Activated CD4-positive, CD25-positive, alpha-beta regulatory T cell (primary cell): ENCODE measurements at regions not wholly inside any gene's neighbourhood (a gene's known extent, or its start where the extent isn't known, plus 50 kb on each side); places are given as distances from the start of the nearest gene placed in this dataset.
"Not testable (repeated sequence)": the region's sequence is repeated elsewhere in the genome, so short reads cannot be mapped to it uniquely, and the experiment has no call there.

ENCODE experiments used
- DNase-seq, 4 experiments: peaks; one replicate each; lab custom pipeline; 2025; lab: John Stamatoyannopoulos, UW

DNA sequence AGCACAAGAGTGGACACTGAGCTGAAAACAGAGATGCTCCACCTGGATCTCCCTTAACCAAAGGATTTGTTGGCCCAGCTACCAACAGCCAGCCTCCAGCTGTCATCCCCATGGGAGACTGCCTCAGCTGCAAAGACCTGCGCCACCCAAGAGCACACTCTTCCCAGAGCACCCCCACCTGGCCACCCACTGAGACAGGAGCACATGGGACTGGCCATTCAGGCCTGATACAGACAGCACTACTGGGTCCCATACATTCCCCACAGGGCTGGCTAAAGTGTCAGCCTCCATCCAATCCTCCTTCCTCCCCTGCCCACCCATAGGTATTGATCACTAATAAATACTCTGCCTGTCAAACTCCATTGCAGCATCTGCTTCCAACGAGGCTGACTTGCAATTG is 241.5 kb downstream of the BCL11B start:
- no peak for DNase-seq

DNA sequence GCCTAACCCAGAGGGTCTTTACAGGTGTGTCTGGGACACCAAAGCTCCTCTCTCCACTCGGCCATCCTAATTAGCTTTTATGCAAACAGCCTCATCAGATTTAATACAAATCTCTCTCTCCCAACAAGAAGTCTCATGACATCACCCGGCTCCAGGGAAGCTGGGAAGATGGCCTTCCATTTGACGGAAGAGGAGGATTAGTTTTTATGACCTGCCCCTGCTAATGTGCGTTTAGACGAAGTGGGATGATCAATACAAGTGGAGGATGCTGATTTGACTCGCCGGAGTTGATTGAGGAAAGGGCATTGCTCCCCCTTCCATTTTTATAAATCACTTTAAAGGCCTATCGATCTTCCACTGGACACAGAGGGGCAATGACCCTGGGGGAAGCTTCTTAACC is 239.2 kb downstream of the BCL11B start:
- DNase-seq: no peak

DNA sequence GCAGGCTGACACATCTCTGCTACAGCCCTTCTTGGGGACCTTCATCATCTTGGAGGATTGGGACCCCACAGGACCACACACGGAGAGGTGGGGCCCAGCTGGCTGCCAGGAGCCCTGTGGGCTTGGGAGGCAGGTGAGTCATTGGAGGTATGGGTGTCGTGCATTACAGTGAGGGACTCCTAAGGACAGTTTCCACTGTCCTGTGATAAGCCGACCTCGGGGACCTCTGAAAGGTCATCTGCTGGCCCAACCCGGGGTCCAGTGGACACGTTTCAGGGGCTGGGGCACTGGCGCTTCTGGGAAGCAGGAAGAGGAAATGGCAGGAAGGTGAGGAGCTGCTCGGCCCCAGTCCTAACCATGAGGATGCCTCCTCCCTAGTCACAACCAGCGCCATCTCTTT is 238.0 kb downstream of the BCL11B start:
- DNase-seq: no peak

DNA sequence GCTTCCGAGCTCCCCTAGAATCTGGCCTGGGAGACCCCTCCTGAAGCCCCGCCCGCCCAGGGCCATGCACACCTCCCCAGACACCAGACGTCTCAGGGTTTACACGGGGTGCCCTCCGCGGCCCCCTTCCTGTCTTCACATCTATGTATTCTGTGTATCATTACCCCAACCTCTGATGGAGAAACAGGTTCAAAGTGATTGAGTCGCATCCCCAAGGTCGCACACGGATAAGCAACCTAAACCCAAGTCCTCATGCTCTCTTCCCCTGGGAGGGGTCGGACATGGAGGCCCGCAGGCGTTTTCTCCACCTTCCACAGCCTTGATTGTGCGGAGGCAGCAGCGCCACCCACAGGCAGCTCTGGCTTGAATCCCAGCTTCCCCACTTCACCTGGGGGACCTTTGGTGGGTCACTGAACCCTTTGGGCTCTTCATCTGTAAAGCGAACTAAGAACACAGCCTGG is 237.3 kb downstream of the BCL11B start:
- DNase-seq: no peak

DNA sequence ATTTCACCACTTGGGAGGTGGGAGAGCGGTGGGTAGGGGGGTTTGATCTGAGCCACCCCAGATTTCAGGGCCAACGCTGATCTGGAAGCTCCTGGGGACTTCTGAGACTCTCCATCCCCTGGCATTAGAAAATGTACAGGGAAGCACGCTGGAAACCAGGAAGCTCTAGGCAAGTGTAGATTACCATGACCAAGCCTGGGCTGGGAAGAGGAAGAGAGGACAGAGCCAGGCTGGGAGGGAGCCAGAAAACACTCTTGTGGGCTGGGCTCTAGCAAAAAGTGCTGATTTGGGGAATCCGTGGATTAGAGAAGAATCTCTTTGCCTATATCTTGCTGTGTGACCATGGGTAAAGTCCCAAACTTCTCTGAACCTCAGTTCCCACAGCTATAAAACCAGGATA is 236.7 kb downstream of the BCL11B start:
- no peak for DNase-seq

DNA sequence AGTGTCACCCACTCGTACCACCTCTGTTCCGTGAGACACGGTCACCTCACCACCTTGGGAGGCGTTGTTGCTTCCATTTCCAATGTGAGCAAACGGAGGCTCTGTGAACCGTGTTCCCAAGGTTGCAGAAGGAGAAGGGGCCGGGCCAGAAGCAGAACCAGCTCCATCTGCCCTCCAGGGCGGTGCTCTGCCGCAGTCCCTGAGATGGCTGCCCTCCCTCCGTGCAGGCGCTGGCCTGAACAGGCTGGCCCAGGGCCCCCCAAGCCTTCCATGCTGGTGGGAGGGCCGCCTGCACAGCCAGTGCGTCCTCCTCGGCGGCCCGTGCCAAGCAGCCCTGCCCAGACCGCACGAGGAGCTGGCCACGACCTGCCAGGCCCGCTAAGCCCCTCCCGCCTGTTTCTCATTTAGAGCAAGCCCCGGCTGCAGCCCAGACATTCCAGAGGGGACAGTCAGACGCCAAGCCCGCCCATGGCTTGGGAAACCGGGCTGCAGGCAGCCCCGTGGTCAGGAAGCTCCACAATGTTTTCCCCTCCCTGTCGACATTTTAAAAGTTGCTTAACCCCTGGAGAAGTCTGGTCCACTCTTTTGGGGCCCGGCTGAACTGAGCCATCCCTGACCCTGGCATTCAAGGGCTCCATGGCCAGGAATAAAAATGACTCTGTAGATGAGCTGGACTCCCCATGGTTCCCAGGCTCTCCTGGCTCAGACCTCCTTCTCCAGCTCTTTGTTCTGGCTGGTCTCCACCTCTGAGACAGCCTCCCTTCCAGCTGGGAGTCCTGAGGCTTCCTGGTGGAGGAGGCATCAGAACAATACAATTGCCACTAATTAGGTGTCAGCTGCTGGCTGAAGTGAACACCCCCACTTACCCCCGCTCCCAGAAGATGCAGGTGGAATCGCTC is 236.0 kb downstream of the BCL11B start:
- no peak for DNase-seq

DNA sequence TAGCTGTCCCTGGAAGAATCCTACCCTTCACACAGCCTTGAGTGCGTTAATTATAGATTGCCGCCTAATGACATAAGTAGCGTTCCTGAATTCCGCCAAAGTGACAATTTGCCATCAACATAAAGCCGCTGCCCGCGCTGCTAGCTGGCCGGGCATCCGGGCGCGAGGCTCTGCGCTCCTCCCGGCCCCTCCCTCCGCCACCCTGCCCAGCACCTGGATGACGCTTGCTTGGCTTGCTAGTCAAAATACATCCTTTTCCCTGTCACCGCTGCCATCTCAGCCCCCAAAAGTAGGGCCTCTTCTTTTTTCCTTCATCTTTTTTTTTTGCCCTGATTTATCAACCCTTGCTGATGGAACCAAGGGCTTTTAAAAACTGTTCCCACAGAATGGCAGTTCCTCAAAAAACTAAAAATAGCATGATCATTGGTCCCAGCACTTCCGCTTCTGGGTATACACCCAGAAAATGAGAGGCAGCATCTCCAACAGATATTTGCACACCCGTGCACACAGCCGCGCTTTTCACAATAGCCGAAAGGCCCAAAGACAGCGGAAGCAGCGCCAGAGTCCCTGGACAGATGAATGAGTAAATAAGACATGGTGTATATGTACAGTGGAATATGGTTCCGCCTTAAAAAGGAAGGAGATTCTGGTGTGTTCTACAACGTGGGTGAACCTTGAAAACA is 235.2 kb downstream of the BCL11B start:
- no peak for DNase-seq

DNA sequence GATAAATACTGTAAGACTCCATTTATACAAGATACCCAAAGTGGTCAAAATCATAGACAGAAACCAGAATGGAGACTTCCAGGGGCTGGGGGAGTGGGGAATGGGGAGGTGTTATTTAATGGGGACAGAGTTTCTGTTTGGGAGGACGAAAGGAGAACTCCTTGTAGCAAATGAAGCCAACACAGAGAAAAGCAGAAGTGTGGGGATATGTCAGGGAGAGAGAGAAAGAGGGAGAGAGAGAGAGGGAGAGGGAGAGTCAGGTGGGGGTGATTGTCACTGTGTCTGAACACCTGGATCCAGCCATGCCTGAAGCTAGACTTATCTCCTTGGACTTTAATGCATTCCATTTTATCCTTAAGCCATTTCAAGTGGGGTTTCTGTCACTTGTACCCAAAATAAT is 234.7 kb downstream of the BCL11B start:
- DNase-seq: not testable (repeated sequence)

DNA sequence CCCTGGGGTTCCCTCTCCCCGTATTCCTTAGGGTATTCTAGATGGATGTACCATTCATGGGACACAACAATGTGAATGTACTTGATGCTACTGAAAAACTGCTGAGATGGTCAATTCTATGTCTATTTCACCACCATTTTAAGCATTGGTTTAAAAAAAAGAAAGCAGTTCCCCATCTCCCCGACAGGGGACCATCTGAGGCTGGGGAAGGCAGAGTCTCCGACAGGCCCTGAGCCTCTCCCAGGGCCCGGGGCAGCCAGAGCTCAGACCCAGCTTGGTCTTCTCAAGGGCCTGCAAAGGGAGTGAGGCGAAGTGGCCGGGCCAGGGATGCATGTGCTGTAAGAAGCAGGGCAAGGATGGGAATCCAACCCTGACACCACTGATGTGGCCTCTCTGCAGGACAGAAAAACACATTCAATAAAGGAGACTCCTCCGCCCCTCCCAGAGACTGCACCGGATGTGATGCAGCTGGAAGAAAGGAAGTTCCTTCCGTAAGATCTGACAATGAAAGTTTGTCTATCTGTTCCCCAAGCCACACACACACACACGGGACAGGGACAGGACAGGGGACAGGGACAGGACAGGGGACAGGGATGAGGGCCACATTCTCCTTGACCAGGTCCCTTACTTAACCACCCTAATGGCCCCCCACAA is 234.1 kb downstream of the BCL11B start:
- DNase-seq: no peak

DNA sequence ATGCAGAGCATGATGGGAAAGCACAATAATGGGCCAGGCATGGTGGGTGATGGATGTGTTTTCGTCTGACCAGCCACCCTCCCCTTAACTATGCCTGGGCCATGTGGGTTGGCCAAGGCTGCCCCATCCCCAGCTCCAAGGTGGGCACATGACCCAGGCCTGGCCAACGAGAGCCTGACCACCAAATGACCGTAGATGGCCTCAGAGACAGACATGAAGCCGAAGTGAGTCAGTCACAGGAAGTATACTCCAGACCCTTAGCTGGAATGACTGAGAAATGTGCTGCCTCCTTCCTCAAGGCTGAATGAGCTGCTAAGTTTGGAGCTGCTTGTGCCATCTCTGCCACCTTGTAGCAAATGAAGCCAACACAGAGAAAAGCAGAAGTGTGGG is 233.6 kb downstream of the BCL11B start:
- DNase-seq: no peak

DNA sequence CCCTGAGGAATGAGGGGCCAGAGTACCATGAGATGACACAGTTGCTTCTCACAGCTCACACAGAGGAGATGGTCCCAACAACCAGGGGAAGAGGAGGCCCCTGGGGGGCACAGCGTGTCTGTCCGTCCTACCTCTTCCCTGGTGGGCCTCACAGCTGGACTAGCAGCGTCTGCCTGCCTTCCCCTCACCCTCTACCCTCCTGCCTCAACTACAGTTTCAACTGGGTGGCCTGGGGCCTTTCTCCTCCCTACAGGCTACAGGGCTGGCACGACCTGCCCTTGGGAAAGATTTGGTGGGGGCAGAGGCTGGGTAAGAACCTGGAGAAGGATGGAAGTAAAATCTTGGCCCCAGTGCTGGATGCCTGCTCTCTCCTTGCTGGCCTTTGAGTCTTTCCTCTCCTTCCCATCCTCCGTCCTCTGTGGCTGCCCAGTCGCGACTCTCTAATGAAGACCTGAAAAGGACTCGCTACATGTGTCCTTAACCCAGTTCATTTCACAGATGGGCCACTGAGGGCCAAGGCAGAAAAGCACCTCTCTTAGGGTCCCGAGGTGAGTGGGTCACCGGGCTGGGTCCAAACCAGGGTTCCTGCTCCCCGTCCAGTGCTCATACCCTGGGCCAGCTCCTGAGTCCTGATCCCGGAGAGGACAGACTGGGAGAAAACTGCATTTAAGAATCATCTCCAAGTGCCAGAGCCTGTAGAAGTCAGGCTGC is 232.5 kb downstream of the BCL11B start:
- DNase-seq: no peak

DNA sequence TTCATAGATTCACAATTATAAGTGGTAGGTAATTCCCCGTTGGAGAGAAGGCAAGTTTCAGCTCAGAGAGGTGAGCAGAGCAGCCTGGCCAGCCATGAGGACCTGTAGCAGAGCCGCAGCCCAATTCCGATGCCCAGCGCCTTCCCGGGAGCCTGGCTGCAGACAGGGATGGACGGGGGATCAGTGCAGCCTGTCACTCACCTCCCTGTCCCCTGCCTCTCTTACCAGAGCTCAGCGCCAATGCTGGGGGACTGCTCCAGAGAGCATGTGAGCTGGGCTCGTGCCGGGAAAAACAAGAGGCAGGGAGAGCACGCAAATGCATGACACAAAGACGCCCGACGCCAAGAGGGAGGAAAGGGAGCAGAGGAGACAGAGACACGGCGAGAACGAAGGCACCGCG is 231.9 kb downstream of the BCL11B start:
- no peak for DNase-seq

DNA sequence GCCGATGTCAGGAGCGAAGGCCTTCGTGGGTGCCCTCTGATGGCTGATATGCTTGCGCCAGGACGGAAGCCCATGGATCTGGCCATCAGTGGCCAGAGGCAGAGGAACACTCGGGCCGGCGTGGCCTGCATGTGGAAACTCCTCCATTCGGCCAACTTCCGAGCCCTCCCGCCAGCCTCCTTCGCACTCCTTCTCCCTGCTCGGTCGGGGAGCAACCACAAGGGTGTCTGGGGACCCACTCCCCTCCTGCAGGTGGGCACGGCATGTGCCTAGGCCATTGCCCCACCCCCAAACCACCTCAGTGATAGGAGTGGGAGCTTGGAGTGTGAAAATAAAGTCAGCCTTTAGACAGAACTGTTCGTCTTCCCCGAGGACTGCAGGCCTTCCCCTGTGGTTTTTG is 231.3 kb downstream of the BCL11B start:
- DNase-seq: no peak

DNA sequence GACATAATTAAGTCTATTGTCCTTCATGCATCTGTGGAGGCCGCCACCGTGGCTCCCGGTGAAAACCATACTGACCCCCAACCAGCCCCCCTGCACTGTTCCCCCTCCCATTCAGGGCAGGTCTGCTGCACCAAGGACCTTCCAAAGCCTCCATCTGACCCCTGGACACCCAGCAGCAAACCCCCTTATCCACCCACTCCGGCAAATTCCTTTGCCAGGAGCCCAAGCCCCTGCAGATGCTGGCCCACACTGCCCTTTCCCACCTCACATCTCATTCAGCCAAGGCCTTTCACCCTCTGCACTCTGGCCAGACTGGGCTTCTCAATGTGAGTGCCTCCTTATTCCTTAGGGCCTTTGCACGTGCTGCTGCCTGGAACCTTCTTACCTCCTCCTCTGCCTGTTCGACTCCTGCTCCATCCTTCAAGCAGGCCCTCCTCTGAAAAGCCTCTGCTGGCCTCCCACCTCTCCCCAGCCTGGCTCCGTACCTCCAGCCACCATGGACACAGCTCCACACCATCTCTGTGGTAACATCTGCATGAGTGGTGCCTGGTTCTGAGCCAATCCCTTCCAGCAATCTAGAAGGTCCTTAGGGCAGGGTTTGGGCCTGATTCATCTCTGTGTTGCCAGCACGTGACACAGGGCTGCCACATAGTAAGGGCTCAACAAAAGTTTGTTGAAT is 230.7 kb downstream of the BCL11B start:
- no peak for DNase-seq

DNA sequence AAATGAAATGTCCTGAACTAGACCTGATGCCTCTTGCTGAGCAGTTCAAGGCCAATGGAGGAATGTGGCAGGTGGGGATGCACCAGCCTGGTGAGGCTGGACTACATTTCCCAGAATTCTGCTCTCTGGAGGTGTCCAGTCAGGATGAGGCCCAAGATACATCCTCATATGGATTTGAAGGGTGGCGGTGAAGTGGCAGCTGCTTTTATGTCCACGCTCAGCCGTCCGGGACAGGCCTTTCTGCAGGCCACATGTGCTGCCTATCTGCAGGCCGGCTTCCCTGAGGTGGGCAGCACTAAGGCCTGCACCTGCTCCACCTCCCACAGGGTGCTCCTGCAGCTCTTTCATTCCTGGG is 230.2 kb downstream of the BCL11B start:
- no peak for DNase-seq

DNA sequence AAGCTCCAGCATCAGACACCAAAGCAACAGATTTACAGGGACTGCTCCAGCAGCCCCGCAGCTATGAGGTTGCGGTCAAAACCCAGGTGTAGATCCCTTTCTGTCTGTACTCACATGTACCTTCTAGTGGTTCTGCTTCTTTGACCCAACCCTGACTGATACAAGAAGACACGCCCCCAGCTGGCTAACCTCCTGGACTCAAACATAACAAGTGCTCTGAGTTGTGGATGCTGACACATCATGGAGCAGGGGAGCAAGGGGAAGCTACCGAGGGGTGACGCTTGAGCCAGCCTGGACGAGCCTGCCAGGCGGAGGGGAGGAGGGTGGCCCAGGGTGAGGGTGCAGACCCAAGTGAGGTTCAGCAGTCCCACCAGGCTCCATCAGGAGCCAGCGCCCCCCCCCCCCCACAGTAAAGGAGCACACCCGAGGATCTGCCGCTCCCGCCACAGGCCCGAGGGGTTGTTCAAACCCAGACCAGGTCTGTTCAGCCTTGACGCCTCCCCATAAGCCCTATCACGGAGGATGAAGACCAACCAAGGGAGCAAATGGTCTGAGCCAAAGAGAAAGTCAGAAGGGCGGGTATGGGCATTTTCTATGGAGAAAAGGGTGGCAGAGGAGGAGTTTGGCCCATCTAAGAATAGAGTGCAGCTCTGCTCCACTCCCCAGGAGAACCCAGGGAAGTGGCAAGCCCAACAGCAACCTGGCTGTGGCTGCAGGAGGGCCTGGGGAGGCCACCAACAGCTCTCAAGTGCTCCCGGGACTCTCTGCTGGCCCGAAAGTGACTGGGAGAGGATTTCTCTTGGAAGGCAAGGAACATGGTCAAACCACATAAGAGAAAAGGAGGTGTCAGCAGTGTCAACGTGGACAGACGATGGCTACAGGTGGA is 229.4 kb downstream of the BCL11B start:
- no peak for DNase-seq

DNA sequence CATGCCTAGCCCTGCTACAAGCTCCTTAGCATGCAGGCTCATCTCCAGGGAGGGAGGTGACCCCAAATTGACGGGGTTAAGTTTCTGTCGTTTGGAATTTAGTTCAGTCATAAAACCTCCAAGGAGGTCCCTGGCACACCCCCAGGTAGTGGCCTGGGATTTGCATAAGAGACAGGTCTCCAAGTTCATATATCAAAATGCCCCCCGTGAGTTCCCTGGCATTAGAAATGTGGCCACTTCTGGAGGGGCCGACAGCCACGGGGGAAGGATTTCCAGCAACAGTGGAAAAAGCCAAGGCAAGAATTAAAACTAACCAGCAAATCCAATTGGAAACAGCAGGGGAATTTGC is 228.8 kb downstream of the BCL11B start:
- no peak for DNase-seq

DNA sequence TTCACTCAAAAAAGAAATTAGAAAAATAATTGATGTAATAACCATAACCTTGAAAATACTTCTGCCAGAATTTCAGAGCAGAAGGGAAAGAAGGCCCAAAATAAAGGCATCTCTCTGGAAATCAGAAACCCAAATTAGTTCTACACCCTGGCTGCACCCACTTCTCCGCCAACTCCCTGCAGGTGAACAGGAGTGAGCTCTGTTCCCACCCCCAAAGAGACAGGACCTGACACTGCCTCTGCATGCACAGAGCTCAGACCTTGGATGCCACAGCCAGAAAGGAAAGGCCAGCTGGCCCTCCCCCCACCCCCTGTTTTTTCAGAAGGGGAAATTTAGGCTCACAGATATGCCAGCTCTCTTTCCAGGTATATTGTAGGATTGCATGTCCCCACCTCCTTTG is 228.2 kb downstream of the BCL11B start:
- no peak for DNase-seq

DNA sequence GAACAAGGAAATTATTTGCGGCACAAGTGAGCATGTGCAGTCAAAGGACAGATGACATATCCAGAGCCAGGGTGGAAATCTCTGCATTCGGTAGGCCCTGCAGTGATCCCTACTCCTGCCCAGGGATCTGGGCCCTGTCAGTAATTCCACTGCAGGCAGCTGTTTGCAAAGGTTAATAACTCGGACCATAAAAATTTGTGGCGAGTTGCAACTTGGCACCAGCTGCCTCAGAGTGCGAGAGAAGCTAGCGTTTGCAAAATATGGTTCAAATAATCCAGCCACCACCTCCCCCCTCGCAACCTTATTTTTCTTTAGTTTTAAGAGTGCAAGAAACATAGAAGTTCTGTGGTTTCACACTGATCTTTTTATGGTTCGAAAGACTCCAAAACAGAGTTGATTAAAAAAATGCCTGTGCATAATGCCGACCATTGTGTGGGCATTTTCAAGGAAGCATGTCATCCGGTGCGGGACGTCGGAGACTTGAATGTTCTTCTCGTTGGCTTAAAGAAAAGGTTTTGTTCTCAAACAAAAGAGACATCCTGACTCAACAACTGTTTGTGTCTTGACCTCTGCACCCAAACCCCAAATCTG is 224.5 kb downstream of the BCL11B start:
- no peak for DNase-seq

DNA sequence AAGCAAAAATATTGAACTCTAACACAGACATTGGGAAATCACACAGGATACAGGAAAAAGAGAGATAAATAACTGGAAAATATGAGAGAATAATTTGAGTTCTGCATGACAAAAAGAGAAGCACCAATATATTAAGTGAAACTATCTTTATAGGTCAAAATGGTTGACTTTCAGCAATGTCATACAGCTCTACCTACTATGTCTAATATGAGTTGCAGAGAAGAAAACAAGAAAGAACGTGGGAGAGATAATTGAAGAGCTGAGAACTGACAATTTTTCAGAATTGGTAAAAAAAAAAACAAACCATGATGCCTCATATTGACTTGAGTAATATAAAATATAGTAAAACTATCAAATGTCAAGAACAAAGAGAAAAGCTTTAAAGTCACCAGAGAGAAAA is 221.7 kb downstream of the BCL11B start:
- DNase-seq: no peak

DNA sequence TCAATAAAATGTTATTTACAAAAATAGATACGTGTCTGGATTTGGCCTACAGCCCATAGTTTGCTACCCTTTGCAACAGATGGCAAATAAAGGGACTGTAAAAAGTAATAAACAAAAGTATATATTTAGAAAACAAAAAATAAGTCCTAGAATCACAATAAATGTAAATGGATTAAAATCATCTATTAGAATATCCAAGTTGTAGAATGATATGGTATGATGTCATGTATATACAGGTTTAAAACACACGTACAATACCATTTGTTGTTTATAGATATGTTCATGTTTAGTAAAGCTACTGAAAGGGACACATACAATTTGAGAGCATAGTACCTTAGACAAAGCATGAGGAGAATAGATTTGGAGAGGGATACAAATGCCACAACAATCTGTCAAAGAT is 219.5 kb downstream of the BCL11B start:
- DNase-seq: no peak
